Chondrocyte (in vitro differentiated cells): ENCODE measurements at regions not wholly inside any gene's neighbourhood (a gene's known extent, or its start where the extent isn't known, plus 50 kb on each side); places are given as distances from the start of the nearest gene placed in this dataset.

Experiments used
- DNase-seq: peaks from one replicate; pipeline ENCODE4 v3.0.0; 2021; ENCODE audit warnings: mixed read lengths, low spot score
- H3K27ac Mint-ChIP-seq: one replicate; pipeline ENCODE4 v1.8.0; 2021; ENCODE audit warnings: mild to moderate bottlenecking, moderate library complexity, mixed read lengths; ENCODE audit not compliant: unreplicated experiment
- H3K27me3 Mint-ChIP-seq: 2 replicates; pipeline ENCODE4 v1.8.0; 2021; ENCODE audit warnings: low read depth, mixed read lengths
- H3K36me3 Mint-ChIP-seq: 2 replicates; pipeline ENCODE4 v1.8.0; 2021; ENCODE audit warnings: low read depth, mixed read lengths
- H3K4me1 Mint-ChIP-seq: 2 replicates; pipeline ENCODE4 v1.8.0; 2021; ENCODE audit warnings: low read depth, mild to moderate bottlenecking, mixed read lengths
- H3K4me3 Mint-ChIP-seq: one replicate; pipeline ENCODE4 v1.8.0; 2021; ENCODE audit warnings: mild to moderate bottlenecking, moderate library complexity, mixed read lengths; ENCODE audit not compliant: unreplicated experiment
- H3K9me3 Mint-ChIP-seq: 2 replicates; pipeline ENCODE4 v1.8.0; 2021; ENCODE audit warnings: low read depth, mixed read lengths
- TF ChIP-seq, protein P1 (sequence below): fragments of 200-600 bp; sonication (generic); IDR thresholded peaks from 2 replicates; pipeline ENCODE4 v1.5.0; 2021; ENCODE audit warnings: antibody characterized with exemption, mild to moderate bottlenecking, moderate library complexity

DNA sequence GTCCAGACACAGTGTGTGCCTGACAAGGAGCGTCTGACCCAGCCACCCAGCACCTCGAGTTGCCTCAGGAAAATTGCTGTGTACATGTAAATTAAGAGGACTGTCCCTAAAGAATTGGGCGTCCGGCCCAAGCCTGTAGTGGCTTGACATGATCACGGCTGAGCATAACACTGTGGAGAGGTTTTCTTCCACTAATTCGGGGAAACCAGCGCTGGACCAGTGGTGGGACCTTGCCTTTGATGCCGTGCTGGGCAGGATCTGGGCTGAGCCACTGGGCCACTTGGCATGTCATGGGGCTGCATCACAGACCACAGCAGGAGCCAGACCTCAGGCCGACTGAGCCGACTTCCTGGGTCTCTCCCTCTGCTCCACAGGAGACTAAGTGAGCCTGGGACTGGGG lies 282.5 kb downstream of the GLRX3 start:
- Mint-ChIP-seq H3K4me1 (no peaks in the 10 kb centered on the region), H3K4me3 (no peak overlapping the region), H3K27ac (no peak overlapping the region), H3K9me3 (peaks cover 62% of the 10 kb centered on the region), H3K27me3 (no peaks in the 10 kb centered on the region), H3K36me3 (peaks cover 2% of the 10 kb centered on the region)
- TF ChIP-seq, protein P1, sequence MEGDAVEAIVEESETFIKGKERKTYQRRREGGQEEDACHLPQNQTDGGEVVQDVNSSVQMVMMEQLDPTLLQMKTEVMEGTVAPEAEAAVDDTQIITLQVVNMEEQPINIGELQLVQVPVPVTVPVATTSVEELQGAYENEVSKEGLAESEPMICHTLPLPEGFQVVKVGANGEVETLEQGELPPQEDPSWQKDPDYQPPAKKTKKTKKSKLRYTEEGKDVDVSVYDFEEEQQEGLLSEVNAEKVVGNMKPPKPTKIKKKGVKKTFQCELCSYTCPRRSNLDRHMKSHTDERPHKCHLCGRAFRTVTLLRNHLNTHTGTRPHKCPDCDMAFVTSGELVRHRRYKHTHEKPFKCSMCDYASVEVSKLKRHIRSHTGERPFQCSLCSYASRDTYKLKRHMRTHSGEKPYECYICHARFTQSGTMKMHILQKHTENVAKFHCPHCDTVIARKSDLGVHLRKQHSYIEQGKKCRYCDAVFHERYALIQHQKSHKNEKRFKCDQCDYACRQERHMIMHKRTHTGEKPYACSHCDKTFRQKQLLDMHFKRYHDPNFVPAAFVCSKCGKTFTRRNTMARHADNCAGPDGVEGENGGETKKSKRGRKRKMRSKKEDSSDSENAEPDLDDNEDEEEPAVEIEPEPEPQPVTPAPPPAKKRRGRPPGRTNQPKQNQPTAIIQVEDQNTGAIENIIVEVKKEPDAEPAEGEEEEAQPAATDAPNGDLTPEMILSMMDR, result no peak
- no peak for DNase-seq

DNA sequence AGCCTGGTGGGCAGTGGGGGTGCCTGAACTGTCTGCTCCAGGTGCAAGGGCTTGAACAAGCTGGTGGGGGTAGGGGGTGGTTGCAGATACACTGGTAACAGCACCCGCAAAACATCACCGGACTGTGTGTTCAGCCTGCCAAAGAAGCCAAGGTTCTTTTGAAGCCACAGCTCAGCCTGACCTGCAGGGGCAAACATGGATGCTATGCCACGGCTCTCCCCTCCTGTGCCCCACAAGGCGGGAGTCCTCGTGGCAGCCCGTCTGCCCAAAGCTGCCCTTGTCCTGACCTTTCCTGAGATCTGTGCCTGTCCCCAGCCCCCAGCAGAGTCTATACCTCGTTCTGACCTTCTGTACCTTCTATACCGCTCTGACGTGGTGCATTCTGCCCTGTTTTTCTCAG lies 285.7 kb downstream of the GLRX3 start:
- Mint-ChIP-seq H3K27ac (no peak overlapping the region), H3K4me3 (no peak overlapping the region), H3K9me3 (peaks cover 52% of the 10 kb centered on the region), H3K27me3 (no peaks in the 10 kb centered on the region), H3K36me3 (peaks cover 2% of the 10 kb centered on the region), H3K4me1 (no peaks in the 10 kb centered on the region)
- DNase-seq, result no peak
- TF ChIP-seq, protein P1, result no peak

GRCh38 chr10:130422366-130423324 lies 286.5 kb downstream of the GLRX3 start:
- Mint-ChIP-seq H3K4me1 (no peaks in the 10 kb centered on the region), H3K4me3 (no peak overlapping the region), H3K9me3 (peaks cover 52% of the 10 kb centered on the region), H3K27me3 (no peaks in the 10 kb centered on the region), H3K27ac (no peak overlapping the region), H3K36me3 (peaks cover 2% of the 10 kb centered on the region)
- TF ChIP-seq, protein P1, result no peak
- no peak for DNase-seq

GRCh38 chr10:130423455-130424305 lies 287.5 kb downstream of the GLRX3 start:
- no peaks in the 10 kb centered on the region for H3K4me1 Mint-ChIP-seq
- peaks cover 2% of the 10 kb centered on the region for H3K36me3 Mint-ChIP-seq
- TF ChIP-seq, protein P1, result no peak
- DNase-seq, result no peak
- H3K27ac Mint-ChIP-seq, result no peak overlapping the region
- H3K9me3 Mint-ChIP-seq, result peaks cover 60% of the 10 kb centered on the region
- H3K4me3 Mint-ChIP-seq, result no peak overlapping the region
- H3K27me3 Mint-ChIP-seq, result no peaks in the 10 kb centered on the region

DNA sequence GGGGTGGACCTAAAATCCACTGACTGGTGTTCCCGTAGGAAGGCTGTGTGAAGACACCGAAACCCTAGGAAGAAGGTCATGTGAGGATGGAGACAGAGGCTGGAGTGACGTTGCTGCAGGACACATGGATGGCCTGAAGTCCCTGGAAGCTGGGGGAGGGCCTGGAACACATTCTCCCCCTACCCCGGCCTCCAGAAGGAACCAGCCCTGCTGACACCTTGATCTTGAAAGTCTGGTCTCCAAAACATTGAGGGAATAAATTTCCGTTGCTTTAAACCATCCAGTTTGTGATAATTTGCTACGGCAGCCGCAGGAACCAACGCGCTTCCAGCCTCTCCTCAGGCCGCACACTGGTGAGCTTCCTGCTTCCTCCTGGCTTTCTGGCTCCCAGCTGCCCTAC lies 288.2 kb downstream of the GLRX3 start:
- Mint-ChIP-seq H3K9me3 (peaks cover 61% of the 10 kb centered on the region), H3K27me3 (no peaks in the 10 kb centered on the region), H3K4me1 (no peaks in the 10 kb centered on the region), H3K27ac (no peak overlapping the region), H3K4me3 (no peak overlapping the region), H3K36me3 (peaks cover 2% of the 10 kb centered on the region)
- no peak for DNase-seq
- TF ChIP-seq, protein P1, result no peak
